ENCODE measurements at regions not wholly inside any gene's neighbourhood (a gene's known extent, or its start where the extent isn't known, plus 50 kb on each side); places are given as distances from the start of the nearest gene placed in this dataset.

- no peaks in the 10 kb centered on the region for H3K4me1 ChIP-seq
- Mint-ChIP-seq H3K27me3 (ENCODE audit: insufficient read depth, unreplicated experiment) (peaks cover 25% of the 10 kb centered on the region), H3K9me3 (ENCODE audit: unreplicated experiment) (no peaks in the 10 kb centered on the region), H3K4me1 (ENCODE audit: low read depth, unreplicated experiment) (no peaks in the 10 kb centered on the region), H3K4me3 (ENCODE audit: unreplicated experiment) (no peak overlapping the region), H3K27ac (ENCODE audit: unreplicated experiment) (no peak overlapping the region), H3K36me3 (ENCODE audit: insufficient read depth, unreplicated experiment) (no peaks in the 10 kb centered on the region)
- CTCF ChIA-PET = no interaction called here
- H3K9me3 ChIP-seq = no peaks in the 10 kb centered on the region
- POLR2A ChIA-PET = no interaction called here
- intact Hi-C loops (cut with micrococcal nuclease; ENCODE audit: unreplicated experiment) = no loop called here
- DNase-seq = no peak
- no peaks in the 10 kb centered on the region; the same call in none of the 2 replicates for H3K27me3 ChIP-seq (replicated peaks; ENCODE audit: control insufficient read depth, insufficient read depth, low read length)
- TF ChIP-seq, protein P1, sequence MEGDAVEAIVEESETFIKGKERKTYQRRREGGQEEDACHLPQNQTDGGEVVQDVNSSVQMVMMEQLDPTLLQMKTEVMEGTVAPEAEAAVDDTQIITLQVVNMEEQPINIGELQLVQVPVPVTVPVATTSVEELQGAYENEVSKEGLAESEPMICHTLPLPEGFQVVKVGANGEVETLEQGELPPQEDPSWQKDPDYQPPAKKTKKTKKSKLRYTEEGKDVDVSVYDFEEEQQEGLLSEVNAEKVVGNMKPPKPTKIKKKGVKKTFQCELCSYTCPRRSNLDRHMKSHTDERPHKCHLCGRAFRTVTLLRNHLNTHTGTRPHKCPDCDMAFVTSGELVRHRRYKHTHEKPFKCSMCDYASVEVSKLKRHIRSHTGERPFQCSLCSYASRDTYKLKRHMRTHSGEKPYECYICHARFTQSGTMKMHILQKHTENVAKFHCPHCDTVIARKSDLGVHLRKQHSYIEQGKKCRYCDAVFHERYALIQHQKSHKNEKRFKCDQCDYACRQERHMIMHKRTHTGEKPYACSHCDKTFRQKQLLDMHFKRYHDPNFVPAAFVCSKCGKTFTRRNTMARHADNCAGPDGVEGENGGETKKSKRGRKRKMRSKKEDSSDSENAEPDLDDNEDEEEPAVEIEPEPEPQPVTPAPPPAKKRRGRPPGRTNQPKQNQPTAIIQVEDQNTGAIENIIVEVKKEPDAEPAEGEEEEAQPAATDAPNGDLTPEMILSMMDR (IDR thresholded peaks at IDR 0.05; ENCODE audit: insufficient read depth in 1 of 2, low read depth in 1 of 2, low read length in 1 of 2, severe bottlenecking in 1 of 2, unreplicated experiment in 1 of 2) = no peak
- BruUV-seq (replicated peaks) = no TSS peak
- no peak overlapping the region for H3K4me3 ChIP-seq (ENCODE audit: low read depth, low read length)
- H3K36me3 ChIP-seq (ENCODE audit: control insufficient read depth, insufficient read depth, low read length) = no peaks in the 10 kb centered on the region
Observed at GRCh38 chr10:62887642-62888041, 71.5 kb upstream of the EGR2 start.

DNA sequence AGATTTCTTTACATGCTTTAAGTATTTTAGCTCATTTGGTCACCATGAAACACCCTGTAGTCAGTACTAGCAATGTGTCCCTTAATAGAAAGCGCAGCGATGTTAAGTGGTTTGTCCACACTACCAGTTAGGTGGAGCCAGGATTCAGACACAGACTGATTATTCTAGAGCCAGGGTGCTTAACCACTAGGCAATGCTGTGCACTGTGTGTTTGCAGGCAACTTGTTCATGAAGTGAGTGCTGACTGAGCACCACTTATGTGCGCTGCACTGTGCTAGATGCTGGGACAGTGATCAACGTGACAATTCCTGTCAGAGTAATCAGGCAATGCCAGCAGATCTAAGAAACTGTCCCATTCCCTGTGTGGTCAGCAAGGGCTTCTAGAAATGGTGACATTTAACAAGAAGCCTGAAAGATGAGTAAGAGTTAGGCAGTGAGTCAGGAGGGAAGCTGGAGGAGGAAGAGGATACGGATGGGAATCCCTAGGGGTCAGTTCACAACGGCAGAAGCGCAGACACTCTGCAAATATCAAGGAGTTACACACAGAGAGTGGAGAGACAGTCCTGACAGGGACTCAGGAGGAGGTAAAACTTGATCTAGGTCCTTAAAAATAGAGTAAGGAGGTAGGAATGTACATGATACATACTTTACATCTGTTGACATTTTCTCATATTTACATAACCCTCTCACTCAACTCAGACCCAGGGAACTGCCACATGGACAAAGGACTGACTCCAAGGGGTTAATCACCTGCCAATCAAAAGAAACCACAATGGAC, 69.7 kb upstream of the EGR2 start:
- intact Hi-C loops (cut with micrococcal nuclease; ENCODE audit: unreplicated experiment) = no loop called here
- Mint-ChIP-seq H3K4me3 (ENCODE audit: unreplicated experiment) (no peak overlapping the region), H3K9me3 (ENCODE audit: unreplicated experiment) (no peaks in the 10 kb centered on the region), H3K36me3 (ENCODE audit: insufficient read depth, unreplicated experiment) (no peaks in the 10 kb centered on the region), H3K27ac (ENCODE audit: unreplicated experiment) (no peak overlapping the region), H3K4me1 (ENCODE audit: low read depth, unreplicated experiment) (no peaks in the 10 kb centered on the region), H3K27me3 (ENCODE audit: insufficient read depth, unreplicated experiment) (peaks cover 25% of the 10 kb centered on the region)
- POLR2A ChIA-PET = no interaction called here
- Histone ChIP-seq H3K36me3 (ENCODE audit: control insufficient read depth, insufficient read depth, low read length) (no peaks in the 10 kb centered on the region), H3K27me3 (replicated peaks; ENCODE audit: control insufficient read depth, insufficient read depth, low read length) (no peaks in the 10 kb centered on the region; the same call in none of the 2 replicates), H3K9me3 (no peaks in the 10 kb centered on the region), H3K4me1 (no peaks in the 10 kb centered on the region), H3K4me3 (ENCODE audit: low read depth, low read length) (no peak overlapping the region)
- TF ChIP-seq, protein P1 (IDR thresholded peaks at IDR 0.05; ENCODE audit: insufficient read depth in 1 of 2, low read depth in 1 of 2, low read length in 1 of 2, severe bottlenecking in 1 of 2, unreplicated experiment in 1 of 2) = no peak
- BruUV-seq (replicated peaks) = no TSS peak
- DNase-seq = no peak
- CTCF ChIA-PET = no interaction called here

GRCh38 chr10:62880162-62880561, 64.0 kb upstream of the EGR2 start:
- BruUV-seq (replicated peaks) = no TSS peak
- CTCF ChIA-PET = interaction anchor here (0.6 kb wide), 1 partner anchor 245 kb away, joined by 3 read pairs; no protein-coding TSS in a partner anchor

More at GRCh38 chr10:62880162-62880561, 64.0 kb upstream of the EGR2 start:
- POLR2A ChIA-PET = no interaction called here
- no peak overlapping the region for H3K27ac Mint-ChIP-seq (ENCODE audit: unreplicated experiment)
- no peak for DNase-seq
- no peak overlapping the region for H3K4me3 ChIP-seq (ENCODE audit: low read depth, low read length)
- intact Hi-C loops (cut with micrococcal nuclease; ENCODE audit: unreplicated experiment) = no loop called here
- H3K4me3 Mint-ChIP-seq (ENCODE audit: unreplicated experiment) = no peak overlapping the region
- H3K4me1 Mint-ChIP-seq (ENCODE audit: low read depth, unreplicated experiment) = no peaks in the 10 kb centered on the region
- H3K27me3 Mint-ChIP-seq (ENCODE audit: insufficient read depth, unreplicated experiment) = peaks cover 31% of the 10 kb centered on the region
- no peaks in the 10 kb centered on the region for H3K9me3 Mint-ChIP-seq (ENCODE audit: unreplicated experiment)
- no peaks in the 10 kb centered on the region for H3K4me1 ChIP-seq
- no peaks in the 10 kb centered on the region for H3K9me3 ChIP-seq
- TF ChIP-seq, protein P1 (IDR thresholded peaks at IDR 0.05; ENCODE audit: insufficient read depth in 1 of 2, low read depth in 1 of 2, low read length in 1 of 2, severe bottlenecking in 1 of 2, unreplicated experiment in 1 of 2) = no peak
- no peaks in the 10 kb centered on the region for H3K36me3 Mint-ChIP-seq (ENCODE audit: insufficient read depth, unreplicated experiment)
- no peaks in the 10 kb centered on the region for H3K36me3 ChIP-seq (ENCODE audit: control insufficient read depth, insufficient read depth, low read length)
- H3K27me3 ChIP-seq (replicated peaks; ENCODE audit: control insufficient read depth, insufficient read depth, low read length) = no peaks in the 10 kb centered on the region; the same call in 1 of the 2 replicates
